Naive thymus-derived CD4-positive, alpha-beta T cell (primary cell): ENCODE measurements at regions not wholly inside any gene's neighbourhood (a gene's known extent, or its start where the extent isn't known, plus 50 kb on each side); places are given as distances from the start of the nearest gene placed in this dataset.

Experiments used
- ATAC-seq: fragments of 150-1000 bp; cut with Tn5 transposase; 2 replicates; pipeline ENCODE4 v1.10.0; 2021; ENCODE audit warnings: mild to moderate bottlenecking, moderate library complexity
- CTCF ChIA-PET: fragments of 350-600 bp; sonication (Branson Sonifier 250); formaldehyde crosslinking; loops from one replicate; lab custom pipeline; 2021; ENCODE audit warnings: antibody characterized with exemption; lab: Charles Lee
- POLR2A ChIA-PET: fragments of 350-600 bp; sonication (Branson Sonifier 250); formaldehyde crosslinking; loops from one replicate; lab custom pipeline; 2021; ENCODE audit warnings: antibody characterized with exemption, inconsistent platforms; lab: Charles Lee
- DNase-seq, 9 donors: peaks; one replicate each; pipeline versions ENCODE4 v3.0.0 to v3.0.0-alpha.2; 2020 to 2022; ENCODE audit warnings: mixed read lengths in 1 of 9
- H3K27ac ChIP-seq: one replicate; pipeline ENCODE4 v1.7.0; 2013; ENCODE audit warnings: mild to moderate bottlenecking, low read depth, low read length, moderate library complexity
- H3K27me3 ChIP-seq, 2 donors: one replicate each; pipeline ENCODE4 v1.7.0; 2013; ENCODE audit warnings: low read length in 2 of 2, mild to moderate bottlenecking in 2 of 2, moderate library complexity in 2 of 2; ENCODE audit not compliant: control insufficient read depth in 2 of 2, insufficient read depth in 2 of 2
- H3K36me3 ChIP-seq, 3 experiments: 1 replicate in 2 of 3; 2 replicates in 1 of 3; pipeline ENCODE4 v1.7.0; 2013; ENCODE audit warnings: low read length in 3 of 3, mild to moderate bottlenecking in 3 of 3, moderate library complexity in 1 of 3; ENCODE audit not compliant: insufficient read depth in 3 of 3, control insufficient read depth in 2 of 3
- H3K4me1 ChIP-seq, 2 donors: one replicate each; pipeline ENCODE4 v1.7.0; 2013; ENCODE audit warnings: low read length in 2 of 2, mild to moderate bottlenecking in 2 of 2, moderate library complexity in 1 of 2; ENCODE audit not compliant: control insufficient read depth in 2 of 2, insufficient read depth in 2 of 2
- H3K4me3 ChIP-seq: 2 replicates; pipeline ENCODE4 v1.7.0; 2013; ENCODE audit warnings: mild to moderate bottlenecking, low read length
- H3K9me3 ChIP-seq, 3 experiments: 1 replicate in 2 of 3; 2 replicates in 1 of 3; pipeline ENCODE4 v1.7.0; 2013; ENCODE audit warnings: low read length in 3 of 3; ENCODE audit not compliant: control insufficient read depth in 2 of 3
- H3K27ac Mint-ChIP-seq, 9 donors: one replicate each; pipeline ENCODE4 v1.8.0; 2020 to 2022; ENCODE audit warnings: mixed read lengths in 9 of 9, mild to moderate bottlenecking in 8 of 9, moderate library complexity in 5 of 9, inconsistent platforms in 2 of 9
- H3K27me3 Mint-ChIP-seq, 5 donors: one replicate each; pipeline ENCODE4 v1.8.0; 2021 to 2022; ENCODE audit warnings: mixed read lengths in 5 of 5, mild to moderate bottlenecking in 1 of 5
- H3K36me3 Mint-ChIP-seq, 5 donors: one replicate each; pipeline ENCODE4 v1.8.0; 2020 to 2022; ENCODE audit warnings: mixed read lengths in 5 of 5, mild to moderate bottlenecking in 3 of 5, inconsistent platforms in 1 of 5
- H3K4me1 Mint-ChIP-seq, 7 donors: one replicate each; pipeline ENCODE4 v1.8.0; 2020 to 2022; ENCODE audit warnings: mixed read lengths in 7 of 7, mild to moderate bottlenecking in 3 of 7, inconsistent platforms in 1 of 7
- H3K4me3 Mint-ChIP-seq, 10 donors: one replicate each; pipeline ENCODE4 v1.8.0; 2020 to 2022; ENCODE audit warnings: mild to moderate bottlenecking in 10 of 10, mixed read lengths in 10 of 10, moderate library complexity in 6 of 10, inconsistent platforms in 2 of 10
- H3K9me3 Mint-ChIP-seq, 11 donors: one replicate each; pipeline ENCODE4 v1.8.0; 2020 to 2022; ENCODE audit warnings: mixed read lengths in 11 of 11, mild to moderate bottlenecking in 4 of 11, inconsistent platforms in 1 of 11, moderate library complexity in 1 of 11
- intact Hi-C, 2 donors: fragments of 100-400 bp; cut with micrococcal nuclease; formaldehyde crosslinking; loops; one replicate each; pipeline ENCODE4 v1.15.1; 2023

DNA sequence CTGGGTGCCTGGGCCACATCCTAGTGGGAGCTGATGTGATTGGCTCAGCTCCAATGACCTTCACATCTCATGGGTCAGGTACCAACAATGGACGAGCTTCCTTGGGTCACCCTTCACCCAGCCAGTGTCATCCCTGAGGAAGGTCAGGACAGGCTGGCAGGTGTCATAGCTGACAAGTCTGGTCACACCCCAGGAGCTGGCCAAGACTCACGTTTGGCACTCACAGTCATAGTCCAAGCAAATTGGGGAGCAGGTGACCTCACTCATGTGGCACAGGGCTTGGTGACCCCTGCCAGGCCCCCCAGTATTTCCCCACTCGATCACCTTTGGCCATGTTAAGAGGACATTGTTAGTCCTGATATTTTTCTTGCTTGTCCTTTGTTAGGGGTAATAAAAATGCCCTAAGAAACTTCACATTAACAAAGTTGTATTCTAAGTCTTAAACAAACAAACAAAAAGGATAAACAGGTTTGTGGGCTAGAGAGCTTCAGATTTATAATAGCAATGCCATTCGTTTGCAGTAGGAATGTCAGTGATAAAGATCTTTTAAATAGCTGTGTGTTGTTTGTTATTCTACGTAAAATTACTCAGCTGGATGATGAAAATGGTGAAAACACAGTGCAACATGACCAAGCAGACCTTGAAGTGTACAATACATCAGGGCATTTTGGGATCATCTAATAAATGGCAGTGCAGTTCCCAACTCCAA, 79.5 kb upstream of the POMGNT2 start:
- intact Hi-C loops = loop anchor here in 1 of 2 donors (10.0 kb wide), 1 partner anchor 509 kb away; the partner anchor contains the start of gene ABHD5
- no peak for DNase-seq
- CTCF ChIA-PET = interaction anchor here (1.2 to 3.0 kb wide), 2 partner anchors 23 to 35 kb away, joined by 3 to 10 read pairs; no protein-coding TSS in a partner anchor
- no peak overlapping the region for H3K27ac ChIP-seq
- no peak for ATAC-seq
- Mint-ChIP-seq H3K27me3 (peaks cover 0 to 27% (median 0%) of the 10 kb centered on the region in 5 donors), H3K27ac (peak overlapping the region in 1 of 9 donors; percentile 4), H3K4me3 (no peak overlapping the region), H3K4me1 (peaks cover 19 to 54% (median 43%) of the 10 kb centered on the region in 7 donors), H3K36me3 (peaks cover 5 to 44% (median 7%) of the 10 kb centered on the region in 5 donors), H3K9me3 (peaks cover 2 to 19% (median 7%) of the 10 kb centered on the region in 11 donors)
- POLR2A ChIA-PET = interaction anchor here (0.9 to 2.0 kb wide), 4 partner anchors 9 to 25 kb away, joined by 3 to 7 read pairs (median 4); no protein-coding TSS in a partner anchor
- H3K4me1 ChIP-seq = peaks cover 13 to 22% of the 10 kb centered on the region in 2 donors
- no peaks in the 10 kb centered on the region for H3K36me3 ChIP-seq
- no peaks in the 10 kb centered on the region for H3K9me3 ChIP-seq
- H3K4me3 ChIP-seq = no peak overlapping the region
- no peaks in the 10 kb centered on the region for H3K27me3 ChIP-seq

DNA sequence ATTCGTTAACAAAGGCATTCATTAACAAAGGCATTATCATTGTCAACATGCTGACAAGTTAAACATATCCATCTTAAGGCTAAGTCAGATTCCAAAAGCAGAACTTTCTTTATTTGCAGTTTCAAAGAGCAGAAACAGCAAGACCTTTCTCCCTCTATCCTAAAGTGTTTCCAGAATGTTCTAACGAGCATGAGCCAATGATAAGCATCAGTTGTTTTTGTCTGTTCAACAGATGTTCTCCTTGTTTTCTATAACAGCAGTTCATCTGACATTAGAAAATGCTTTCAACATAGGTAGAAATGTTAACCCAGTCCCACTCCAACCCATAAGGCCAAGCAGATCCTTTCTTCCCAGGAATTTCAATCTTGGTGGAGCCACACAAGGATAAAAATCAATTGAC, 77.6 kb upstream of the POMGNT2 start:
- no peak overlapping the region for H3K4me3 ChIP-seq
- peaks cover 0 to 40% (median under 1%) of the 10 kb centered on the region in 5 donors for H3K36me3 Mint-ChIP-seq
- ChIA-PET POLR2A (interaction anchor here (1.2 to 5.8 kb wide), 2 partner anchors 8 to 9 kb away, joined by 6 to 62 read pairs; no protein-coding TSS in a partner anchor), CTCF (interaction anchor here (1.3 to 3.0 kb wide), 2 partner anchors 9 to 21 kb away, joined by 3 to 10 read pairs; no protein-coding TSS in a partner anchor)
- no peaks in the 10 kb centered on the region for H3K27me3 ChIP-seq
- intact Hi-C loops = loop anchor here (5.0 to 10.0 kb wide), 4 partner anchors 39 to 511 kb away; partner anchors contain the start of genes SNRK (in 2 of the 2) and ABHD5 (in 1 of the 2)
- H3K27ac Mint-ChIP-seq = peak overlapping the region in 5 of 9 donors; percentile 1 to 84 (median 22)
- no peak for ATAC-seq
- H3K27me3 Mint-ChIP-seq = peaks cover 0 to 10% (median 0%) of the 10 kb centered on the region in 5 donors
- H3K4me1 ChIP-seq = peaks cover 32 to 40% of the 10 kb centered on the region in 2 donors
- peaks cover 0 to 11% (median 3%) of the 10 kb centered on the region in 11 donors for H3K9me3 Mint-ChIP-seq
- peaks cover 35 to 65% (median 56%) of the 10 kb centered on the region in 7 donors for H3K4me1 Mint-ChIP-seq
- no peak for DNase-seq
- H3K27ac ChIP-seq = no peak overlapping the region
- no peaks in the 10 kb centered on the region for H3K36me3 ChIP-seq
- no peaks in the 10 kb centered on the region for H3K9me3 ChIP-seq
- H3K4me3 Mint-ChIP-seq = peak overlapping the region in 1 of 10 donors; percentile 26

DNA sequence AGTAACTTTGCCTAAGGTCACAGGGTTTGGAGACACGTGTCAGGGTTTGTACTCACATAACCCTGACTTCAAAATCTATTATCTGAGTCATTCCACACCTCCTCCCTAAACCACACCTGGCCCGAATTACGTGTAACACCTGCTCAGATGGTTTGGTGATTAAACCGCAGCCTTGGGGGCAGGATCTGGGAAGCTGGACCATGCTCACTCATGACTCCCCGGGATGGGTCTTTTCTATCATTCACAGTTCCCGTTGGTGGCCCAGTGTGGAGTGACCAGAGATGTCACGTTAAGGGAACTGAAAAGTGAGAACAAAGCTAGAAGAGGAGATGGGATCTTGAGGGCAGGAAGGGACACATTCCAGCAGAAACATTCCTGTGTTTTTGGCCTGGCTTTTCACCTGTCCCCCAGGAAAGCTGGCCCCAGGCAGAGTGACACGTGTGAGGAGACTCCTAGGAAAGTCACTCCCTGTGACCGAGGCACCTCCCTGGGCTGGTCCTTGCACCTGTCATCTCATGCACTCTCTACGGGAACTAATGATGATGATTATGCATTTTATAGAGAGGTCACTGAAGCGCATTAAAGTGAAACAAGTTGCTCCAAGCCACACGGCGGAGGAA, 75.4 kb upstream of the POMGNT2 start:
- ATAC-seq (peak; percentile 53), DNase-seq (peak in 7 of 9 donors; percentile 12 to 38 (median 33))
- ChIA-PET CTCF (interaction anchor here (2.5 kb wide), 1 partner anchor 18 kb away, joined by 23 read pairs; no protein-coding TSS in a partner anchor), POLR2A (interaction anchor here (1.1 to 5.8 kb wide), 5 partner anchors 11 to 35 kb away, joined by 4 to 62 read pairs (median 11); no protein-coding TSS in a partner anchor)
- H3K36me3 ChIP-seq = no peaks in the 10 kb centered on the region
- intact Hi-C loops = loop anchor here (5.0 to 10.0 kb wide), 4 partner anchors 41 to 513 kb away; partner anchors contain the start of genes SNRK (in 2 of the 2) and ABHD5 (in 1 of the 2)
- H3K27me3 ChIP-seq = no peaks in the 10 kb centered on the region
- peaks cover 32 to 41% of the 10 kb centered on the region in 2 donors for H3K4me1 ChIP-seq
- H3K9me3 ChIP-seq = no peaks in the 10 kb centered on the region
- no peaks in the 10 kb centered on the region for H3K27me3 Mint-ChIP-seq
- peaks cover 0 to 38% (median 0%) of the 10 kb centered on the region in 5 donors for H3K36me3 Mint-ChIP-seq
- peaks cover 43 to 80% (median 69%) of the 10 kb centered on the region in 7 donors for H3K4me1 Mint-ChIP-seq
- peaks cover 0 to 6% (median 0%) of the 10 kb centered on the region in 11 donors for H3K9me3 Mint-ChIP-seq
- H3K27ac Mint-ChIP-seq = peak overlapping the region; percentile 82 to 97 (median 93)
- peak overlapping the region; percentile 37 for H3K4me3 ChIP-seq
- H3K27ac ChIP-seq = peak overlapping the region; percentile 50
- H3K4me3 Mint-ChIP-seq = peak overlapping the region; percentile 70 to 82 (median 79)

DNA sequence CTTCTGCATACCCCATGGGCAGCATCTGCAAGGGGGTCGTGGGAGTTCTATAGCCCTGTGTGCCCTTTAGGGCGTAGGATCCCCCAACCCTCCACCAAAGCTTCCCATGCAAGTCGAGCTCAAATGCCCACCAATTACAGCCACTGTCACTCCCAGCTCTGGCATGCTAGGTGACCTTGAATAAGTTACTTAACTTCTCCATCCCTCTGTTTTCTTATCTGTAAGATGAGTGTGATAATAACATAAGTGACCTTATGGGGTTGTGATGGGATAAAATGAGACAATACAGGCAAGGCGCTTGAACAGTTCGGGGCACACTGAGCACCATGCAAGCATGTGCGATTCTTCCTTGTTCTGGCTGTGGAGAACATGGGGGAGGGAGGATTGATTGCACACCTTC, 74.8 kb upstream of the POMGNT2 start:
- H3K4me1 Mint-ChIP-seq = peaks cover 46 to 76% (median 71%) of the 10 kb centered on the region in 7 donors

DNA sequence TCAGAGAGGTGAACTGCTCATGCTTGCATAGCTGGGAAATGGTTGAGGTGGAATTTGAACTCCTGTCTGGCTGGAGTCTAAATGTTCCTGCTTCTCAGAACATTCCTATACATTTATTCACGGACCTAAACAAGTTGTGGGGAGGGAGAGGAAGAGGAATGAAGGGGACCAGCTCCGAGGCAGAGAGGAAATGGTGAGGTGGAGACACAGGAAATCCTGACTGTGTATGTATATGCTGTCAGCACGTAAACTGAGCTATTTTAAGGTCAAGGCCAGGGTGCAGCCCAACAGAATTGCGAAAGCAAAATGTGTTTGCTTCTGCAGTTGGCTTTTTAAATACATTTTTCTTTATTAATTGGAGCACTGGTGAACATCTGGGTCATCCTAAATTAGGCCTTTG, 74.1 kb upstream of the POMGNT2 start:
- no peaks in the 10 kb centered on the region for H3K9me3 ChIP-seq
- peak in 7 of 9 donors; percentile 38 to 66 (median 61) for DNase-seq
- ChIA-PET CTCF (interaction anchor here (0.6 to 2.5 kb wide), 8 partner anchors 12 to 323 kb away, joined by 3 to 23 read pairs (median 4); no protein-coding TSS in a partner anchor), POLR2A (interaction anchor here (0.6 to 5.8 kb wide), 17 partner anchors 8 to 121 kb away, joined by 3 to 62 read pairs (median 5); no protein-coding TSS in a partner anchor)
- H3K36me3 ChIP-seq = no peaks in the 10 kb centered on the region
- Mint-ChIP-seq H3K36me3 (peaks cover 0 to 40% (median 0%) of the 10 kb centered on the region in 5 donors), H3K4me3 (peak overlapping the region; percentile 66 to 82 (median 79)), H3K27me3 (no peaks in the 10 kb centered on the region), H3K4me1 (peaks cover 47 to 76% (median 71%) of the 10 kb centered on the region in 7 donors), H3K27ac (peak overlapping the region; percentile 82 to 97 (median 93)), H3K9me3 (peaks cover 0 to 15% (median under 1%) of the 10 kb centered on the region in 11 donors)
- H3K27me3 ChIP-seq = no peaks in the 10 kb centered on the region
- peaks cover 32 to 41% of the 10 kb centered on the region in 2 donors for H3K4me1 ChIP-seq
- peak overlapping the region; percentile 37 for H3K4me3 ChIP-seq
- ATAC-seq = peak; percentile 86
- peak overlapping the region; percentile 50 for H3K27ac ChIP-seq
- intact Hi-C loops = loop anchor here (1.0 to 10.0 kb wide), 7 partner anchors 14 to 515 kb away; partner anchors contain the start of genes SNRK (in 2 of the 2) and ABHD5 (in 1 of the 2)

More for the DNA sequence above, 74.8 kb upstream of the POMGNT2 start:
- Histone ChIP-seq H3K4me1 (peaks cover 32 to 41% of the 10 kb centered on the region in 2 donors), H3K4me3 (peak overlapping the region; percentile 37), H3K27me3 (no peaks in the 10 kb centered on the region), H3K27ac (peak overlapping the region; percentile 50), H3K36me3 (no peaks in the 10 kb centered on the region), H3K9me3 (no peaks in the 10 kb centered on the region)
- Mint-ChIP-seq H3K9me3 (peaks cover 0 to 9% (median 0%) of the 10 kb centered on the region in 11 donors), H3K36me3 (peaks cover 0 to 38% (median 0%) of the 10 kb centered on the region in 5 donors), H3K27ac (peak overlapping the region; percentile 82 to 97 (median 93)), H3K27me3 (no peaks in the 10 kb centered on the region), H3K4me3 (peak overlapping the region; percentile 70 to 82 (median 79))
- ATAC-seq (no peak), DNase-seq (no peak)
- CTCF ChIA-PET = interaction anchor here (0.6 to 2.5 kb wide), 6 partner anchors 11 to 322 kb away, joined by 3 to 23 read pairs (median 4); no protein-coding TSS in a partner anchor
- POLR2A ChIA-PET = interaction anchor here (0.9 to 5.8 kb wide), 13 partner anchors 10 to 108 kb away, joined by 3 to 62 read pairs (median 6); no protein-coding TSS in a partner anchor
- intact Hi-C loops = loop anchor here (1.0 to 10.0 kb wide), 7 partner anchors 14 to 514 kb away; partner anchors contain the start of genes SNRK (in 2 of the 2) and ABHD5 (in 1 of the 2)
